ENCODE measurements at regions not wholly inside any gene's neighbourhood (a gene's known extent, or its start where the extent isn't known, plus 50 kb on each side); places are given as distances from the start of the nearest gene placed in this dataset. TPM values are rescaled to one million over a fixed set of nuclear protein-coding genes. Genes with fewer than 3 reads are reported as not detected.

Small RNA genes in the stretch of these regions (microRNA-seq; reads per million reads assigned to microRNA genes)
- gene MIR4486: not detected

Small RNA genes in the stretch of these regions (small RNA-seq; reads per million reads assigned to genes)
- gene MIR4486 (ENCODE audit: low replicate concordance): not detected
- gene RF00408 (ENCODE audit: low replicate concordance): not detected
- not detected for gene RNA5SP335 (ENCODE audit: low replicate concordance)
